ENCODE measurements at regions not wholly inside any gene's neighbourhood (a gene's known extent, or its start where the extent isn't known, plus 50 kb on each side); places are given as distances from the start of the nearest gene placed in this dataset.

DNA sequence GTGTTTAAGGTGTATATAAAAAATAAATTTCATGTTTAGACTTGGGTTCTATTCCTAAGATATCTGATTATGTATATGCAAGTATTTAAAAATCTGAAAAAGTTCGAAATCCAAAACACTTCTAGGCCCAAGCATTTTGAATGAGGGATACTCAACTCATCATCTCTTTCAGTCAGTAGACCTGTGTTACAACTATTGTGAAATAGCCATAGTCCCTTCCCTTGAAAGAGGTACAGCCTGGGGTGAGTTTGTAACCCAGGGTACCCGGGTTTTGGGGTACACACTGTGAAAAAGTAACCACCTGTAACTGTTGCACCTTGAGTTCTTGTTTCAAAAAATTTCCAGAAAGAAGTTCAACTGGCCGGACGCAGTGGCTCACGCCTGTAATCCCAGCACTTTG lies 76.6 kb upstream of the DOK5 start:
- no peak overlapping the region for H2AFZ ChIP-seq (ENCODE audit: low read length)
- TF ChIP-seq RNF2 (IDR thresholded peaks at IDR 0.05; ENCODE audit: borderline replicate concordance, low read depth, low read length, missing control alignments, poor library complexity, severe bottlenecking) (no peak), FOSL1 (IDR thresholded peaks at IDR 0.05; ENCODE audit: insufficient read depth, low read depth, low read length) (no peak), KDM5A (IDR thresholded peaks at IDR 0.05; ENCODE audit: low read length) (no peak), EZH2 (IDR thresholded peaks at IDR 0.05; ENCODE audit: low read depth, low read length, severe bottlenecking) (no peak), CEBPB (IDR thresholded peaks at IDR 0.05; ENCODE audit: low read depth, low read length) (no peak), POLR2A (IDR thresholded peaks at IDR 0.05; ENCODE audit: control extremely low read depth in 1 of 2, low read depth in 2 of 2, low read length in 2 of 2) (no peak), NRF1 (IDR thresholded peaks at IDR 0.05; ENCODE audit: low read depth, low read length) (no peak), SP2 (IDR thresholded peaks at IDR 0.05; ENCODE audit: low read length) (no peak), POLR2AphosphoS5 (IDR thresholded peaks at IDR 0.05; ENCODE audit: low read depth, low read length) (no peak), SUZ12 (IDR thresholded peaks at IDR 0.05; ENCODE audit: low read length) (no peak)
- DNase-seq (ENCODE audit: low read depth in 1 of 2, low spot score in 2 of 2) (no peak), FAIRE-seq (no peak)
- POLR2A ChIA-PET (ENCODE audit: partially characterized antibody), result no interaction called here
- no peak overlapping the region for H3K9ac ChIP-seq (replicated peaks in 1 of 4; ENCODE audit: extremely low read depth in 1 of 4, low read depth in 3 of 4, low read length in 3 of 4)
- no peak overlapping the region for H2BK20ac ChIP-seq (ENCODE audit: low read length)
- WGBS, 2 experiments (ENCODE audit: extremely low coverage in 1 of 2, insufficient coverage in 1 of 2, insufficient read length in 1 of 2, insufficient replicate concordance in 2 of 2, low coverage in 1 of 2, low lambda C conversion rate in 2 of 2, missing lambda C conversion rate in 1 of 2), result 97% methylated on average over 5 of the region's 5 CpGs; no CpG with 5 or more reads in 1 of the 2 experiments
- H2BK12ac ChIP-seq (ENCODE audit: low read depth, low read length), result no peak overlapping the region
- H4K91ac ChIP-seq (replicated peaks; ENCODE audit: insufficient read length, low read length), result no peak overlapping the region
- no peaks in the 10 kb centered on the region for H4K20me1 ChIP-seq (replicated peaks in 1 of 2; ENCODE audit: control insufficient read depth in 1 of 2, insufficient read depth in 2 of 2, low read length in 2 of 2)
- no peaks in the 10 kb centered on the region for H3K79me2 ChIP-seq (ENCODE audit: control insufficient read depth in 1 of 2, insufficient read depth in 2 of 2, low read length in 2 of 2)
- no peak overlapping the region for H4K8ac ChIP-seq (ENCODE audit: extremely low read depth, insufficient read depth, low read length)
- no peak overlapping the region for H2BK120ac ChIP-seq (replicated peaks; ENCODE audit: low read depth, low read length)
- no peaks in the 10 kb centered on the region for H3K79me1 ChIP-seq (ENCODE audit: low read depth, low read length)
- H2BK15ac ChIP-seq (ENCODE audit: low read length), result no peak overlapping the region
- CTCF ChIA-PET (ENCODE audit: partially characterized antibody), result interaction anchor here (0.8 to 2.2 kb wide), 3 partner anchors 11 to 82 kb away, joined by 3 to 6 read pairs (median 3); no protein-coding TSS in a partner anchor
- no peak overlapping the region for H2BK5ac ChIP-seq (ENCODE audit: low read depth, low read length)
- H3K4me2 ChIP-seq (ENCODE audit: insufficient read depth in 1 of 2, low read depth in 2 of 2, low read length in 2 of 2), result no peak overlapping the region
- no peak overlapping the region for H3K4ac ChIP-seq (replicated peaks; ENCODE audit: insufficient read length, low read depth, low read length)
- H3K56ac ChIP-seq (replicated peaks; ENCODE audit: insufficient read length, low read depth, low read length), result no peak overlapping the region
- no peak overlapping the region for H4K5ac ChIP-seq (ENCODE audit: insufficient read length, low read depth, low read length)
- no peak overlapping the region for H3K27ac ChIP-seq (ENCODE audit: low read depth, low read length)
- H3K9me3 ChIP-seq (ENCODE audit: insufficient read depth in 2 of 2, low read depth in 1 of 2, low read length in 1 of 2), result no peaks in the 10 kb centered on the region
- no peaks in the 10 kb centered on the region for H3K27me3 ChIP-seq (replicated peaks in 1 of 4; ENCODE audit: control insufficient read depth in 3 of 4, extremely low read depth in 1 of 4, insufficient read depth in 3 of 4, low read length in 3 of 4)
- no peaks in the 10 kb centered on the region for H3K23me2 ChIP-seq (ENCODE audit: low read depth, low read length)
- no peak overlapping the region for H2AK5ac ChIP-seq (ENCODE audit: low read depth, low read length)
- no peak overlapping the region for H3K18ac ChIP-seq (ENCODE audit: extremely low read depth, low read length)
- no peak overlapping the region for H3K14ac ChIP-seq (ENCODE audit: insufficient read length)
- H3K4me1 ChIP-seq (replicated peaks in 1 of 4; ENCODE audit: control insufficient read depth in 3 of 4, insufficient read depth in 4 of 4, low read length in 3 of 4), result 0 out of 7 replicates have a peak, but pooled peaks cover 0 to 3% (median 0%) of the 10 kb centered on the region in 4 experiments
- H3K4me3 ChIP-seq (ENCODE audit: extremely low read depth in 1 of 4, insufficient read depth in 2 of 4, low read depth in 3 of 4, low read length in 4 of 4), result no peak overlapping the region
- no peak overlapping the region for H3K23ac ChIP-seq (ENCODE audit: insufficient read length)
- no peaks in the 10 kb centered on the region for H3K36me3 ChIP-seq (ENCODE audit: control insufficient read depth in 2 of 4, insufficient read depth in 4 of 4, low read length in 3 of 4)

Data from H1 (cell line).